Osteoblast (primary cell): ENCODE measurements at regions not wholly inside any gene's neighbourhood (a gene's known extent, or its start where the extent isn't known, plus 50 kb on each side); places are given as distances from the start of the nearest gene placed in this dataset.

Experiments
- DNase-seq: peaks from one replicate; pipeline ENCODE4 v3.0.0; 2011; ENCODE audit warnings: low spot score, mixed read lengths; ENCODE audit not compliant: insufficient read length; ENCODE audit errors: missing footprints
- H2AFZ ChIP-seq: 2 replicates; pipeline ENCODE4 v1.6.0; 2011; ENCODE audit warnings: mild to moderate bottlenecking, low read length
- H3K27ac ChIP-seq: 2 replicates; pipeline ENCODE4 v1.5.1; 2011; ENCODE audit warnings: mild to moderate bottlenecking, low read depth, low read length, moderate library complexity
- H3K27me3 ChIP-seq: 2 replicates; pipeline ENCODE4 v1.6.0; 2012; ENCODE audit warnings: mild to moderate bottlenecking, control low read depth, inconsistent platforms, low read length, moderate library complexity; ENCODE audit not compliant: insufficient read depth
- H3K36me3 ChIP-seq: 2 replicates; pipeline ENCODE4 v1.5.1; 2011; ENCODE audit warnings: mild to moderate bottlenecking, low read length, control low read depth, moderate library complexity; ENCODE audit not compliant: insufficient read depth
- H3K4me1 ChIP-seq: 2 replicates; pipeline ENCODE4 v1.5.1; 2011; ENCODE audit warnings: mild to moderate bottlenecking, low read length, control low read depth, moderate library complexity; ENCODE audit not compliant: insufficient read depth
- H3K4me2 ChIP-seq: 2 replicates; pipeline ENCODE4 v1.6.0; 2011; ENCODE audit warnings: mild to moderate bottlenecking, low read length; ENCODE audit not compliant: insufficient read depth
- H3K4me3 ChIP-seq: fragments of 200-600 bp; sonication (generic); 3 replicates; pipeline ENCODE4 v1.5.1; 2012; ENCODE audit warnings: mild to moderate bottlenecking, low read length, inconsistent platforms; ENCODE audit not compliant: insufficient read depth
- H3K79me2 ChIP-seq: 2 replicates; pipeline ENCODE4 v1.6.0; 2012; ENCODE audit warnings: mild to moderate bottlenecking, low read length, control low read depth, inconsistent platforms; ENCODE audit not compliant: insufficient read depth
- H3K9me3 ChIP-seq: 2 replicates; pipeline ENCODE4 v1.5.1; 2011; ENCODE audit warnings: low read depth, low read length, control low read depth
- H4K20me1 ChIP-seq: 2 replicates; pipeline ENCODE4 v1.6.0; 2012; ENCODE audit warnings: mild to moderate bottlenecking, low read length, control low read depth; ENCODE audit not compliant: insufficient read depth
- TF ChIP-seq, protein P1 (sequence below): IDR thresholded peaks from 2 replicates; pipeline ENCODE4 v1.5.1; 2011; ENCODE audit warnings: mild to moderate bottlenecking, low read depth, low read length, moderate library complexity; ENCODE audit errors: extremely low read depth

DNA sequence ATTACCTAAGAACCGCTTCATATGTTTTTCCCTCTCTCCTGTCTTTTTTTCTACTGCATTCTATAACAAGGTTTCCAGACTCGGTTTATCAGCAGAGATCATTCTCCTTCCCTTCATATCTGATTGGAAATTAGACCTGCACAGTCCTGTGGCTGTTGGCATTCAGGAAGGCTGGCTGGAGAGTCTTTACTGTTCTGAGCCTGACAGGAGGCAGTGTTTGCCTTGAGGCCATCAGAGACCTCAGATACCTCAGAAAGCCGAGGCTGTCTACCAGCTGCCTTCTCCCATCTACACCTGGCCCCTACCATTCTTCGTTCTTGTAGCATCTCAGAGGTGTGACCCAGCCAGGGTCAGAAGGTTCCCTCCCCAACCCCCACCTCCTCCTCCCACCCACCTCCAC lies 182.0 kb downstream of the CAND1 start:
- no peak for DNase-seq
- no peaks in the 10 kb centered on the region for H4K20me1 ChIP-seq
- no peaks in the 10 kb centered on the region for H3K9me3 ChIP-seq
- H3K36me3 ChIP-seq = no peaks in the 10 kb centered on the region
- no peaks in the 10 kb centered on the region for H3K27me3 ChIP-seq
- H3K27ac ChIP-seq = no peak overlapping the region
- no peak overlapping the region for H2AFZ ChIP-seq
- H3K4me2 ChIP-seq = no peak overlapping the region
- peaks cover 1% of the 10 kb centered on the region for H3K4me1 ChIP-seq
- H3K4me3 ChIP-seq = no peak overlapping the region
- H3K79me2 ChIP-seq = no peaks in the 10 kb centered on the region
- TF ChIP-seq, protein P1, sequence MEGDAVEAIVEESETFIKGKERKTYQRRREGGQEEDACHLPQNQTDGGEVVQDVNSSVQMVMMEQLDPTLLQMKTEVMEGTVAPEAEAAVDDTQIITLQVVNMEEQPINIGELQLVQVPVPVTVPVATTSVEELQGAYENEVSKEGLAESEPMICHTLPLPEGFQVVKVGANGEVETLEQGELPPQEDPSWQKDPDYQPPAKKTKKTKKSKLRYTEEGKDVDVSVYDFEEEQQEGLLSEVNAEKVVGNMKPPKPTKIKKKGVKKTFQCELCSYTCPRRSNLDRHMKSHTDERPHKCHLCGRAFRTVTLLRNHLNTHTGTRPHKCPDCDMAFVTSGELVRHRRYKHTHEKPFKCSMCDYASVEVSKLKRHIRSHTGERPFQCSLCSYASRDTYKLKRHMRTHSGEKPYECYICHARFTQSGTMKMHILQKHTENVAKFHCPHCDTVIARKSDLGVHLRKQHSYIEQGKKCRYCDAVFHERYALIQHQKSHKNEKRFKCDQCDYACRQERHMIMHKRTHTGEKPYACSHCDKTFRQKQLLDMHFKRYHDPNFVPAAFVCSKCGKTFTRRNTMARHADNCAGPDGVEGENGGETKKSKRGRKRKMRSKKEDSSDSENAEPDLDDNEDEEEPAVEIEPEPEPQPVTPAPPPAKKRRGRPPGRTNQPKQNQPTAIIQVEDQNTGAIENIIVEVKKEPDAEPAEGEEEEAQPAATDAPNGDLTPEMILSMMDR = no peak

- H3K27me3 ChIP-seq = no peaks in the 10 kb centered on the region
- DNase-seq = no peak
- H3K79me2 ChIP-seq = no peaks in the 10 kb centered on the region
- H4K20me1 ChIP-seq = no peaks in the 10 kb centered on the region
- H3K36me3 ChIP-seq = no peaks in the 10 kb centered on the region
- no peak overlapping the region for H3K4me3 ChIP-seq
- peaks cover 12% of the 10 kb centered on the region for H3K4me1 ChIP-seq
- H2AFZ ChIP-seq = no peak overlapping the region
- H3K4me2 ChIP-seq = no peak overlapping the region
- TF ChIP-seq, protein P1 = no peak
- no peak overlapping the region for H3K27ac ChIP-seq
- no peaks in the 10 kb centered on the region for H3K9me3 ChIP-seq
These were observed 183.1 kb downstream of the CAND1 start for GRCh38 chr12:67452119-67452805.

DNA sequence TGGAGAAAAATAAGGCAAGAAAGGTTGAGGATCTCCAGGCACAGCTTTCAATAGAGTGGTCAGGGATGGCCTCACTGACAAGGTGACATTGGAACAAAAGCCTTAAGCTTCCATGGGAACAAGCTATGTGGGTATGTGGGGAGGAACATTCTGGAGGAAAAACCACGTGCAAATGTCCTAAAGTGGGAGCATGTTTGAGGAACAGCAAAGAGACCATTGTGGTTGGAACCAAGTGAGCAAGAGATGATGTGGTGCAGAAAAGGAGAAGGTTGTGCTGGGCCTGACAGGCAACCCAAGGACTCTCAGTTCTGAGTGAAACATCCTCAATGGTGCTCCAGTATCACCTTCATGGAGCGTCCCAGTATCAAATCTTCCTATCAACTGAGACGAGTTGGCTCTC lies 184.0 kb downstream of the CAND1 start:
- H3K27ac ChIP-seq = no peak overlapping the region
- DNase-seq = no peak
- TF ChIP-seq, protein P1 = no peak

GRCh38 chr12:67455236-67455635 lies 186.1 kb downstream of the CAND1 start:
- H3K79me2 ChIP-seq = no peaks in the 10 kb centered on the region
- TF ChIP-seq, protein P1 = no peak
- H3K4me3 ChIP-seq = no peak overlapping the region
- no peaks in the 10 kb centered on the region for H3K27me3 ChIP-seq
- H3K36me3 ChIP-seq = no peaks in the 10 kb centered on the region
- DNase-seq = no peak
- no peaks in the 10 kb centered on the region for H4K20me1 ChIP-seq
- H3K4me1 ChIP-seq = peaks cover 17% of the 10 kb centered on the region
- H3K27ac ChIP-seq = no peak overlapping the region
- H3K9me3 ChIP-seq = no peaks in the 10 kb centered on the region
- no peak overlapping the region for H3K4me2 ChIP-seq
- H2AFZ ChIP-seq = no peak overlapping the region

More for the DNA sequence above, 184.0 kb downstream of the CAND1 start:
- Histone ChIP-seq H3K4me2 (no peak overlapping the region), H3K9me3 (no peaks in the 10 kb centered on the region), H3K4me1 (peaks cover 17% of the 10 kb centered on the region), H3K4me3 (no peak overlapping the region), H4K20me1 (no peaks in the 10 kb centered on the region), H3K36me3 (no peaks in the 10 kb centered on the region), H3K27me3 (no peaks in the 10 kb centered on the region), H3K79me2 (no peaks in the 10 kb centered on the region), H2AFZ (no peak overlapping the region)
